Epithelial cell of prostate (primary cell): ENCODE measurements at regions not wholly inside any gene's neighbourhood (a gene's known extent, or its start where the extent isn't known, plus 50 kb on each side); places are given as distances from the start of the nearest gene placed in this dataset.
"Not testable (repeated sequence)": the region's sequence is repeated elsewhere in the genome, so short reads cannot be mapped to it uniquely, and the experiment has no call there.

Source experiments
- DNase-seq: peaks from one replicate; pipeline ENCODE4 v3.0.0-alpha.2; 2011; ENCODE audit warnings: low read depth, low spot score
- H3K27ac ChIP-seq: fragments of 450-650 bp; 2 replicates; pipeline ENCODE4 v1.5.1; 2017; ENCODE audit warnings: mild to moderate bottlenecking

DNA sequence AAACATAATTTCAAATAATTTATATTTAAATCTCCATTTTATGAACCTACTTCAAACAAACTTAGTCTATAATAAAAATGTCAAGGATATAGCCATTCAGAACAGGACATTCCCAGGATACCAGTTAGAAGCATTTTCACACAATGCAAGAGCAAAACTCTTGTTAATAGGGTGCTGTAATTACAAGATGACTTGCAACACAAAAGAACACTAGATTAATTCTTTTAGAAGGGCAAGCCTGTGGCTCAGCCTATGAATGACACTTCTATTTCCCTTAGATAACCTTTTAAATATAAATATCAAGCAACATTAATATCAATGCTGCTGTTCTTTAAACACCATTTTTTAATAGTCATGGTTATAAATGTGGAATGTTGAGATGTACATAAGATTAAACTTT, 157.9 kb upstream of the SCN7A start:
- no peak for DNase-seq
- H3K27ac ChIP-seq, result no peak overlapping the region

DNA sequence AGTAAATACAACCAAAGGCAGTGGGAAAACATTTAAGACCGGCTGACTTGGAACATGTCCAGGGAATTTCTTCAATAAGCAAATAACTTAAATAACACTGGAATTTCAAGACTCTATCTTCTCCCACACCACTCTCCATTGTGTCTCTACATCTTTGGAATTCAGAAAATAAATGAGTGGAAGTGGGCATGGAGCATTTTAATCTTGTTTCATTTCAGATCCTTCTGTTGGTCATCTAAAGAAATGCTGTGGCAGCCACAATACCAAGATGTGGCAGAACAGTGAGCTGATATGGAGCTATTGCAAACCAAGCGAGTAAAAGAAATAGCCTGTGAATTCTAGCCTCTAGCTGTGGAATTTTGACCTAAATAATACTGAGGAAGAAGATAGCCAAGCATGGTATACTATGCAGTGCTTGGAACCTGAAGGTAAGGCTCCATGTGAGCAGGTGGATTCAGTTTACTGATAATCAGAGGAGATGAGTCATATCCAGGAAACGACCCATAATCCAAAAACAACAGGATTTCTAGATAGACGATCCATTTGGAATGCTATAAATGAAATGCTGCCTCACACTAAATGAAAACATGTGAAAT, 157.1 kb upstream of the SCN7A start:
- no peak for DNase-seq
- no peak overlapping the region for H3K27ac ChIP-seq

- DNase-seq, result no peak
These were observed 153.9 kb upstream of the SCN7A start for GRCh38 chr2:166647935-166648334.

GRCh38 chr2:166643980-166644379, 149.9 kb upstream of the SCN7A start:
- no peak overlapping the region for H3K27ac ChIP-seq
- DNase-seq, result no peak

More at GRCh38 chr2:166647935-166648334, 153.9 kb upstream of the SCN7A start:
- H3K27ac ChIP-seq, result no peak overlapping the region

- H3K27ac ChIP-seq, DNase-seq: not testable (repeated sequence)
These were observed 147.5 kb upstream of the SCN7A start for GRCh38 chr2:166641516-166641915.

GRCh38 chr2:166637051-166637450, 143.0 kb upstream of the SCN7A start:
- no peak for DNase-seq
- no peak overlapping the region for H3K27ac ChIP-seq

- DNase-seq, result no peak
These were observed 140.7 kb upstream of the SCN7A start for GRCh38 chr2:166634706-166635105.

GRCh38 chr2:166632616-166633015, 138.6 kb upstream of the SCN7A start:
- peak; percentile 6 for DNase-seq
- H3K27ac ChIP-seq, result no peak overlapping the region

More at GRCh38 chr2:166634706-166635105, 140.7 kb upstream of the SCN7A start:
- no peak overlapping the region for H3K27ac ChIP-seq

DNA sequence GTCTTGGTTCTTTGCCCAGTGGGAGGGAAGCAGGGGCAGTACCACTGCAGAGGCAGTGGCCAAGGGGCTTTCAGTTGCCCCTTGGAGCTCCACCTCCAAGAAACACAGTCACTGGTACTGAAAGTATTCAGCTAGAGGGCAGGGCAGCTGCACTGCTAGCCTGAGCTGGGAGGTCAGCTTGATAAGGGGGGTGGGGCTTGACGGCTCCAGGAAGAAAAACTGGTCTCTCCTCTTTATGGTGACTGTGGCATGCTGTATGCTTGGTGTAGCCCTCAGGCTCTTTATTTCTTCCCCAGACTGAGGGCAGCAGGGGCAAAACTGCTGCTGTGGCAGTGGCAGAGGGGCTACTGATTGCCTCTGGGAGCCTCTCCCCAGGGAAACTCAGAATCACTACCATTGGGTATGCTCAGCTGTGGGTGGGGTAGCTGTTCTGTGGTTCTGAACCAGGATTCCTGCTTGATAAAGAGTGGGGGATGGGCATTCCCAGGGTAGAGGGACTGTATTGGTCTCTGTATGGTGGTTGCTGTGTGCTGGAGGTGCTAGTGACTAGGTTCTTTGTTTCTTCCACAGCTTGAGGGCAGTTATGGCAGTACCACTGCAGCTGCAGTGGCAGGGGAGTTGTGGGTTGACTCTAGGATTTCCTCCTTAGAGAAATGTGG, 134.6 kb upstream of the SCN7A start:
- H3K27ac ChIP-seq, result no peak overlapping the region
- peak; percentile 8 for DNase-seq

- DNase-seq, result no peak
- no peak overlapping the region for H3K27ac ChIP-seq
These were observed 133.8 kb upstream of the SCN7A start for GRCh38 chr2:166627893-166628292.

GRCh38 chr2:166625670-166626069, 131.6 kb upstream of the SCN7A start:
- no peak overlapping the region for H3K27ac ChIP-seq
- no peak for DNase-seq

- no peak for DNase-seq
- no peak overlapping the region for H3K27ac ChIP-seq
These were observed 120.5 kb upstream of the SCN7A start for GRCh38 chr2:166614503-166614902.

- DNase-seq, result no peak
- no peak overlapping the region for H3K27ac ChIP-seq
These were observed 120.0 kb upstream of the SCN7A start for GRCh38 chr2:166614029-166614428.

DNA sequence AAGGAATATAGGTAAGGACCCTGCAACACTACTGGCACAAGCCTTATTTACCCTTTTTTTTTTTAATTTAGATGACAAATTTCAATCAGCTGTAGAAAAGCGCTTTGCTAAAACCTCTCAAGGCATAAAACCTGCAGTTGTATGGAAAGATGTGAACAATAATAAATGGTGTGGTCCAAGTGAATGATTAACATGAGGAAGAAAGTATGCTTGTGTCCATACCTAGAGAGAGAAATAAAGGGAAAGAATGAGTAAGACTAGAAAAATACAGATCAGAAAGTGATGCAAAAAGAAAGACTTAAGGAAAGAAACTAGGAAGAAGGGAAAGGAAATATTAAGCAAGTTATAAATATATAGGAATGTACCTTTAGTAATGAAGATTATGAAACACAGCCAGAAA, 119.2 kb upstream of the SCN7A start:
- no peak for DNase-seq
- H3K27ac ChIP-seq, result no peak overlapping the region

DNA sequence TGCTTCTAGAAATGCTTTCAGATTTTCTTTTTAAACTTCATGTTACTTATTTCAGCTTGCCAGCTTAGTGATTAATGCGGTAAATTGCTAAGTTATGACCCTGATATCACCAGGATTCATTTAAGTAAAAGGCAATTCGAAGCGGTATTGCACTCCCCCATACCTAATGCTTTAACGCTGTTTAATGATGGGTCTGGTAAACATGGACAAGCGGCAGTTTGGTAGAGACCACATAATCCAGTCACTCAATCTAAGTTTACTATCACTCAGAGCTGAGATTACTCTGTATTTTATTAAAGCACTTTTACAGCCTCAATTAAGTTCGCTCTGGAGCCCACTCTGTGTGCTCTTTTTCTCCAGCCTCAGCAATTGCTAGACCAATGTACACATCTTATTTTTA, 118.2 kb upstream of the SCN7A start:
- no peak for DNase-seq
- no peak overlapping the region for H3K27ac ChIP-seq

- DNase-seq, result no peak
- no peak overlapping the region for H3K27ac ChIP-seq
These were observed 116.9 kb upstream of the SCN7A start for GRCh38 chr2:166610913-166611305.

DNA sequence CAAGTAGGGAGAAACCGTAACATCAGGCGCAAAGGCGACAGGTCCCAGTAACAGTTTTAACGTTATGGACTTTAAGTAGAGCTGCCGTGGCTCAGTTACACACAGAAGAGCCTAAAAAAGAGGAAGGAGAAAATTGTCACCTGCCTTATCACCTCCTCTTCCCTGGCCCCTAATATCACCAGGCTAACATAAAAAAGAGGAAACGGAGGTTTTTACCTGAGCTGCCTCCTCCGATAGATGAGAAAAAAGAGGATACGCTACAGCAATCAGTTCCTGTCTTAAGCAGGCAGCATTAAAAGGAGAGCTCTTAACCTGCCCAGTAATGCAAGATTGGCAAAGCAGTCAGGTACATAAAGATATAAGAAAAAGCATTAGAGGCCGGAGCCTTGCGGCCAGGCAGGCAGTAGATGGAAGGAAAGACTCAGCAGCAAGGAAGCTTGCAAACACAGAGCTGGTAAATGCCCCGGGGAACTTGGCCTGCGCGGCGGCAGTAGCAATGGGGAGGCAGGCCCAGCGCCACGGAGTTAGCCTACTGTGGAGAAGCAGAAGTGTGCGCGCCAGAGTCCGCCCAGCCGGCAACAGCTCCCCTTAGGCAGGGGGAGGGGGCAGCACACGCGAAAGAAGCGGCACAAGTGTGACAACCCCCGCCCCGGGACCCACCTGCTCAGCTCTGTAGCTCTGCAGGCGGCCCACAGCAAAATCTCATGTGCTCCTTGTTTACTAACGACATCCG, 116.3 kb upstream of the SCN7A start:
- no peak overlapping the region for H3K27ac ChIP-seq
- no peak for DNase-seq

GRCh38 chr2:166609183-166609959, 115.3 kb upstream of the SCN7A start:
- no peak for DNase-seq
- H3K27ac ChIP-seq, result no peak overlapping the region

GRCh38 chr2:166607880-166608279, 113.8 kb upstream of the SCN7A start:
- H3K27ac ChIP-seq, result no peak overlapping the region
- no peak for DNase-seq

DNA sequence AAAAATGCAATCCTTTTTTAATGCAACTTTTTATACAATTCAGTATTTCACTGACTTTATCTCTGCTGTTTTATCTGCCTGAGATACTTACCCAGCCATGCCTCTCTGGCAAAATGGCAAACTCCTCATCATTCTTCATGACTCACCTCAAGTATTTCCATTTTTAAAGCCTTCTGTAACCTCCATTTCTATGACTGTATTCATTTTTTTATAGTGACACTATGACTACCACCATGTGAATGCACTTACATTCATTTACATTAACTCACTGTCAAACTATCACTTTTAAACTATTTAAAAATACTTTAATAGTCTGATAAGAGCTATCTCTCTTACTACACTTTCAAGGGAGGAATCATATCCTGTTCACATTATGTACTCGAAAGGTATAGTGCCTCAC, 99.4 kb upstream of the SCN7A start:
- no peak overlapping the region for H3K27ac ChIP-seq
- peak; percentile 6 for DNase-seq

GRCh38 chr2:166592750-166593149, 98.7 kb upstream of the SCN7A start:
- H3K27ac ChIP-seq, result no peak overlapping the region
- no peak for DNase-seq
